GM12878 (cell line): ENCODE measurements at regions not wholly inside any gene's neighbourhood (a gene's known extent, or its start where the extent isn't known, plus 50 kb on each side); places are given as distances from the start of the nearest gene placed in this dataset.

Experiments
- ATAC-seq: fragments of 200-7000 bp; cut with Tn5 transposase; 3 replicates; pipeline ENCODE4 v1.9.1; 2020; ENCODE audit warnings: mild to moderate bottlenecking, moderate library complexity
- BruUV-seq: library from RNA; stranded (reverse); fragments of 400-500 nt; replicated peaks from 2 replicates; lab custom pipeline; 2021; lab: Mats Ljungman, UMichigan
- CTCF ChIA-PET: fragments of 300-600 bp; sonication (Branson Sonifier 250); formaldehyde crosslinking; extraction: SDS; loops from one replicate; lab custom pipeline; 2021; ENCODE audit warnings: inconsistent platforms; lab: Yijun Ruan, JAX
- POLR2A ChIA-PET: fragments of 350-600 bp; formaldehyde crosslinking; extraction: SDS; loops from one replicate; lab custom pipeline; 2021; ENCODE audit warnings: inconsistent platforms; lab: Charles Lee
- RAD21 ChIA-PET: fragments of 300-600 bp; sonication (Branson Sonifier 250); formaldehyde crosslinking; loops from one replicate; lab custom pipeline; 2023; ENCODE audit warnings: antibody characterized with exemption; ENCODE audit not compliant: unreplicated experiment; lab: Charles Lee
- SMC1A ChIA-PET: fragments of 300-600 bp; sonication (Branson Sonifier 250); formaldehyde crosslinking; loops from one replicate; lab custom pipeline; 2023; ENCODE audit not compliant: unreplicated experiment, uncharacterized antibody; lab: Charles Lee
- DNase-seq: peaks from one replicate; pipeline ENCODE4 v3.0.0-alpha.2; 2011; ENCODE audit warnings: low read depth, low spot score
- FAIRE-seq: peaks from 3 replicates; lab custom pipeline; 2011; peaks lifted over from hg19 to GRCh38; lab: Jason Lieb, UNC
- H2AFZ ChIP-seq: 2 replicates; pipeline ENCODE4 v1.6.0; 2011; ENCODE audit warnings: low read depth, low read length, control low read depth; ENCODE audit not compliant: control insufficient read depth
- H3K27ac ChIP-seq: 2 replicates; pipeline ENCODE4 v1.5.1; 2011; ENCODE audit warnings: control low read depth; ENCODE audit not compliant: control insufficient read depth, insufficient read depth
- H3K27me3 ChIP-seq, 2 experiments: replicated peaks in 1 of 2; 2 replicates each; pipeline versions ENCODE4 v1.6.0 to v1.6.1; 2011; ENCODE audit warnings: low read length in 1 of 2; ENCODE audit not compliant: control insufficient read depth in 2 of 2, insufficient read depth in 2 of 2
- H3K36me3 ChIP-seq, 2 experiments: 2 replicates each; pipeline ENCODE4 v1.5.1; 2011; ENCODE audit warnings: low read length in 1 of 2; ENCODE audit not compliant: control insufficient read depth in 2 of 2, insufficient read depth in 2 of 2
- H3K4me1 ChIP-seq: 2 replicates; pipeline ENCODE4 v1.6.1; 2011; ENCODE audit warnings: mild to moderate bottlenecking, low read length, moderate library complexity, mixed read lengths; ENCODE audit not compliant: control insufficient read depth, insufficient read depth
- H3K4me2 ChIP-seq: 2 replicates; pipeline ENCODE4 v1.6.0; 2011; ENCODE audit warnings: control low read depth; ENCODE audit not compliant: control insufficient read depth, insufficient read depth
- H3K4me3 ChIP-seq: fragments of 200-600 bp; sonication (generic); 2 replicates; pipeline ENCODE4 v1.5.1; 2016
- H3K79me2 ChIP-seq: 2 replicates; pipeline ENCODE4 v1.6.0; 2011; ENCODE audit warnings: low read length; ENCODE audit not compliant: control insufficient read depth, insufficient read depth
- H3K9ac ChIP-seq: 2 replicates; pipeline ENCODE4 v1.8.0; 2011; ENCODE audit warnings: low read length, control low read depth, mixed read lengths; ENCODE audit not compliant: control insufficient read depth, insufficient read depth
- H3K9me3 ChIP-seq: replicated peaks from 3 replicates; pipeline ENCODE4 v1.5.1; 2011; ENCODE audit warnings: mild to moderate bottlenecking, low read length; ENCODE audit not compliant: control insufficient read depth, insufficient read depth
- H4K20me1 ChIP-seq: 2 replicates; pipeline ENCODE4 v1.6.0; 2011; ENCODE audit not compliant: control insufficient read depth, insufficient read depth
- ATF3 ChIP-seq: IDR thresholded peaks from 2 replicates; pipeline ENCODE4 v1.6.1; 2011; ENCODE audit warnings: low read depth, mild to moderate bottlenecking, low read length, moderate library complexity, borderline replicate concordance; ENCODE audit errors: extremely low read depth
- BACH1 ChIP-seq: fragments of 450-650 bp; IDR thresholded peaks from 2 replicates; pipeline ENCODE4 v1.6.1; 2017; ENCODE audit warnings: mild to moderate bottlenecking, borderline replicate concordance
- BCL11A ChIP-seq: IDR thresholded peaks from 2 replicates; pipeline ENCODE4 v1.6.1; 2011; ENCODE audit warnings: low read depth, low read length
- CBFB ChIP-seq: IDR thresholded peaks from 2 replicates; pipeline ENCODE4 v1.6.1; 2016; ENCODE audit warnings: antibody characterized with exemption, low read depth
- GABPA ChIP-seq: IDR thresholded peaks from 2 replicates; pipeline ENCODE4 v1.6.1; 2014; ENCODE audit warnings: antibody characterized with exemption, low read depth, mild to moderate bottlenecking, inconsistent platforms
- MYB ChIP-seq: fragments of 150-350 bp; IDR thresholded peaks from 2 replicates; pipeline ENCODE4 v1.6.1; 2014; ENCODE audit warnings: mild to moderate bottlenecking, low read depth, low read length, borderline replicate concordance
- NBN ChIP-seq: fragments of 450-650 bp; IDR thresholded peaks from 2 replicates; pipeline ENCODE4 v1.6.1; 2016
- NFXL1 ChIP-seq: fragments of 450-650 bp; IDR thresholded peaks from 2 replicates; pipeline ENCODE4 v1.6.1; 2017; ENCODE audit warnings: antibody characterized with exemption, mild to moderate bottlenecking, borderline replicate concordance
- NR2C2 ChIP-seq: IDR thresholded peaks from 2 replicates; pipeline ENCODE4 v1.6.1; 2011; ENCODE audit warnings: borderline replicate concordance, low read depth; ENCODE audit not compliant: control insufficient read depth, insufficient read length
- NR2F1 ChIP-seq: fragments of 450-650 bp; conservative IDR thresholded peaks from 2 replicates; pipeline ENCODE4 v1.6.1; 2017; ENCODE audit warnings: mild to moderate bottlenecking
- PBX3 ChIP-seq: IDR thresholded peaks from 2 replicates; pipeline ENCODE4 v1.6.1; 2011; ENCODE audit warnings: mild to moderate bottlenecking, low read depth, low read length, moderate library complexity; ENCODE audit not compliant: insufficient replicate concordance
- SMAD1 ChIP-seq: fragments of 450-650 bp; IDR thresholded peaks from 2 replicates; pipeline ENCODE4 v1.6.1; 2018; ENCODE audit warnings: mild to moderate bottlenecking, low read depth; ENCODE audit not compliant: partially characterized antibody
- WRNIP1 ChIP-seq: IDR thresholded peaks from 2 replicates; pipeline ENCODE4 v1.6.1; 2011; ENCODE audit warnings: low read depth, low read length, improper control_type of control experiment, borderline replicate concordance
- ZNF217 ChIP-seq: fragments of 450-650 bp; IDR thresholded peaks from 2 replicates; pipeline ENCODE4 v1.6.1; 2017; ENCODE audit warnings: antibody characterized with exemption, mild to moderate bottlenecking
- WGBS: methylation state at CpG from one replicate; pipeline ENCODE4 v1.1.6; 2016; ENCODE audit warnings: low lambda C conversion rate; ENCODE audit not compliant: insufficient replicate concordance, insufficient coverage; ENCODE audit errors: missing lambda C conversion rate; 5-methylcytosine and 5-hydroxymethylcytosine counted together
- in situ Hi-C: fragments of 300-500 bp; cut with MboI; formaldehyde crosslinking; loops from 9 replicates; pipeline ENCODE4 v1.14.3; 2018; ENCODE audit warnings: mixed read lengths
- intact Hi-C: fragments of 100-400 bp; cut with micrococcal nuclease; formaldehyde crosslinking; loops from one replicate; pipeline ENCODE4 v1.14.2; 2022; ENCODE audit not compliant: unreplicated experiment
- TF ChIP-seq, protein P1 (sequence below): fragments of 450-650 bp; formaldehyde crosslinking; IDR thresholded peaks from 2 replicates; pipeline ENCODE4 v1.4.0; 2022; ENCODE audit warnings: mild to moderate bottlenecking, moderate library complexity
- TF ChIP-seq, protein P2 (sequence below): IDR thresholded peaks from 2 replicates; pipeline ENCODE4 v1.6.1; 2011; ENCODE audit warnings: borderline replicate concordance, low read depth, mild to moderate bottlenecking, moderate library complexity, mixed read lengths, low read length; ENCODE audit not compliant: insufficient read depth; ENCODE audit errors: extremely low read length

DNA sequence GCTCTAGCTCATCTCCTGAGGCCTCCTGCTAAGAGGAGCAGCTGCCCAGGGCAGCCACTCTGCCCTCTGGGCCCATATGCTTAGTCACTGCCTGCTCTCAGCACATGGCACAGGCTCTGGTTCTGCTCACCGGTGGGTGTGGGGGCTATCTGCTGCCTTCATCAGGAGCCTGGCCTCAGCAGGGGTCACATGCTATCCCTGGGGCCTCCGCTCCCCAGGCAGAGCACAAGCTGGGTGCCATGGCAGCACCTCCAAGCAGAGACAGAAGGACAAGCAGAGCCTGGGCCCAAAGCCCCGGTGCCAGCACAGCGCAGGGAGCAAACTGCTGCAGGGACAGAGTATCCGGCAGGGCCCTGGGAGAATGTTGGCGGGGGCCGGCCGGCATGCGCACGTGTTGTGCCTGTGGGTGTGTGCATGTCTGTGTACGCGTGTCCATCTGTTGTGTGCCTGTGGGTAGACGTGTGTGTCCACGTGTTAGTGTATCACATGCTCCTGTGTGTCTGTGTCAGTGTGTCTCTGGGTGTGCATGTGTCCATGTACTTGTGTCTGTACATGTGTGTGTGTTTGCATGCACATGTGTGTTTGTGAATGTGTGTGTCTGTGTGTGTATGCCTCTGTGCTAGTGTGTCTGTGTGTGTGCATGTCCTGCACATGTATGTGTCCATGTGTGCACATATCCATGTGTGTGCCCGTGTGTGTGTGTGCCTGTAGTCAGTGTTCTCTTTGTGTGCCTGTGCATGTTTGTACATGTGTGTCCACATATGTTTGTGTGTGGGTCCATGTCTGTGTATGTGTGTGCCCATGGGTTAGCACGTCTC lies 326.9 kb downstream of the TMEM121 start:
- CTCF ChIA-PET = interaction anchor here (1.0 to 1.5 kb wide), 3 partner anchors 423 to 425 kb away, joined by 3 to 6 read pairs (median 3); no protein-coding TSS in a partner anchor
- RAD21 ChIA-PET = no interaction called here
- TF ChIP-seq MYB = peak; percentile 13; the same call in 1 of the 2 replicates
- TF ChIP-seq PBX3 = peak; percentile 28
- TF ChIP-seq NR2F1 = no peak
- TF ChIP-seq NR2C2 = peak; percentile 53
- TF ChIP-seq, protein P1, sequence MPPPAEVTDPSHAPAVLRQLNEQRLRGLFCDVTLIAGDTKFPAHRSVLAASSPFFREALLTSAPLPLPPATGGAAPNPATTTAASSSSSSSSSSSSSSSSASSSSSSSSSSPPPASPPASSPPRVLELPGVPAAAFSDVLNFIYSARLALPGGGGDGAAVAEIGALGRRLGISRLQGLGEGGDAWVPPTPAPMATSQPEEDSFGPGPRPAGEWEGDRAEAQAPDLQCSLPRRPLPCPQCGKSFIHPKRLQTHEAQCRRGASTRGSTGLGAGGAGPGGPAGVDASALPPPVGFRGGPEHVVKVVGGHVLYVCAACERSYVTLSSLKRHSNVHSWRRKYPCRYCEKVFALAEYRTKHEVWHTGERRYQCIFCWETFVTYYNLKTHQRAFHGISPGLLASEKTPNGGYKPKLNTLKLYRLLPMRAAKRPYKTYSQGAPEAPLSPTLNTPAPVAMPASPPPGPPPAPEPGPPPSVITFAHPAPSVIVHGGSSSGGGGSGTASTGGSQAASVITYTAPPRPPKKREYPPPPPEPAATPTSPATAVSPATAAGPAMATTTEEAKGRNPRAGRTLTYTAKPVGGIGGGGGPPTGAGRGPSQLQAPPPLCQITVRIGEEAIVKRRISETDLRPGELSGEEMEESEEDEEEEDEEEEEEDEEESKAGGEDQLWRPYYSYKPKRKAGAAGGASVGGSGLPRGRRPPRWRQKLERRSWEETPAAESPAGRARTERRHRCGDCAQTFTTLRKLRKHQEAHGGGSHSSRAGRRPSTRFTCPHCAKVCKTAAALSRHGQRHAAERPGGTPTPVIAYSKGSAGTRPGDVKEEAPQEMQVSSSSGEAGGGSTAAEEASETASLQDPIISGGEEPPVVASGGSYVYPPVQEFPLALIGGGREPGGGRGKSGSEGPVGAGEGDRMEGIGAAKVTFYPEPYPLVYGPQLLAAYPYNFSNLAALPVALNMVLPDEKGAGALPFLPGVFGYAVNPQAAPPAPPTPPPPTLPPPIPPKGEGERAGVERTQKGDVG (CRISPR knock-in tag) = 0 out of 2 replicates have a peak, but pooled peaks have one; percentile 34
- no peak for TF ChIP-seq NFXL1
- no peak for TF ChIP-seq ZNF217
- no peak for TF ChIP-seq ATF3
- TF ChIP-seq BACH1 = peak; percentile 77
- TF ChIP-seq NBN = peak; percentile 95
- peak; percentile 99; the same call in 1 of the 2 replicates for TF ChIP-seq WRNIP1
- no peak for TF ChIP-seq CBFB
- no peak for TF ChIP-seq GABPA
- peak; percentile 43 for TF ChIP-seq BCL11A
- TF ChIP-seq, protein P2, sequence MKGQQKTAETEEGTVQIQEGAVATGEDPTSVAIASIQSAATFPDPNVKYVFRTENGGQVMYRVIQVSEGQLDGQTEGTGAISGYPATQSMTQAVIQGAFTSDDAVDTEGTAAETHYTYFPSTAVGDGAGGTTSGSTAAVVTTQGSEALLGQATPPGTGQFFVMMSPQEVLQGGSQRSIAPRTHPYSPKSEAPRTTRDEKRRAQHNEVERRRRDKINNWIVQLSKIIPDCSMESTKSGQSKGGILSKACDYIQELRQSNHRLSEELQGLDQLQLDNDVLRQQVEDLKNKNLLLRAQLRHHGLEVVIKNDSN = no peak
- peak; percentile 92 for TF ChIP-seq SMAD1

More for the DNA sequence above, 326.9 kb downstream of the TMEM121 start:
- no peaks in the 10 kb centered on the region for H3K27me3 ChIP-seq
- H3K36me3 ChIP-seq = peaks cover 3 to 66% of the 10 kb centered on the region in 2 experiments; a peak in 3 of 4 replicates
- no peak overlapping the region for H3K9ac ChIP-seq
- H4K20me1 ChIP-seq = no peaks in the 10 kb centered on the region
- no CpG with 5 or more reads among the region's 16 CpGs for WGBS
- in situ Hi-C loops (loop anchor here (25.0 kb wide), 1 partner anchor 684 kb away; no protein-coding TSS in a partner anchor), intact Hi-C loops (no loop called here)
- no peak overlapping the region for H2AFZ ChIP-seq
- BruUV-seq = no TSS peak
- H3K4me3 ChIP-seq = no peak overlapping the region
- DNase-seq (peak; percentile 79), ATAC-seq (peak; percentile 8), FAIRE-seq (no peak)
- no peak overlapping the region for H3K4me2 ChIP-seq
- H3K9me3 ChIP-seq = no peaks in the 10 kb centered on the region; the same call in 2 of the 3 replicates
- ChIA-PET POLR2A (interaction anchor here (0.9 kb wide), 1 partner anchor 423 kb away, joined by 3 read pairs; no protein-coding TSS in a partner anchor), SMC1A (interaction anchor here (1.1 kb wide), 1 partner anchor 424 kb away, joined by 6 read pairs; no protein-coding TSS in a partner anchor)
- peaks cover 37% of the 10 kb centered on the region for H3K79me2 ChIP-seq
- no peaks in the 10 kb centered on the region; the same call in 1 of the 2 replicates for H3K4me1 ChIP-seq
- no peak overlapping the region; the same call in 1 of the 2 replicates for H3K27ac ChIP-seq
